ENCODE measurements at regions not wholly inside any gene's neighbourhood (a gene's known extent, or its start where the extent isn't known, plus 50 kb on each side); places are given as distances from the start of the nearest gene placed in this dataset.

DNA sequence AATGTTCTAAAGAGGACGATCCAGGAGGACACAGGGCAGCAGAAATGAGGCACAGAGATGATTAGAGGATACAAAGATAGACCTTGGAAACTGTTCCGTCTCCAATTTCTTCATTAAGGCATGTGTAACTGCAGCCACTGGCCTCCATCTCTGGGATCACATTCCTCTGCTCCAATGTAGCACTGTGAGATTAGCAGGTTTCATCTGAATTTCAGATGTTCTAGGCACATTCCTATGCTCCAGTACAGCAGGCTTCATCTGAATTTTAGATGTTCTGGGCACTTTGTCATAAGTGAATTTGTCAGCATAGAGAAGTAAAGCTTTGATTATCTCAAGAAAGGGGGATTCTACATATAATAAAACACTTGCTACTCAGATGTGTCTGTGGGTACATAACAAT is 671.4 kb downstream of the MTRR start:
- POLR2A ChIA-PET, result no interaction called here
- no peaks in the 10 kb centered on the region for H3K36me3 ChIP-seq (ENCODE audit: control insufficient read depth in 2 of 2, extremely low read depth in 1 of 2, insufficient read depth in 2 of 2, low read length in 2 of 2)
- no peak overlapping the region for H3K4me3 ChIP-seq (replicated peaks in 1 of 3; ENCODE audit: insufficient read depth in 1 of 3, low read depth in 1 of 3, low read length in 3 of 3)
- no peak for FAIRE-seq
- no peak overlapping the region for H3K9ac ChIP-seq (replicated peaks; ENCODE audit: extremely low read depth, insufficient read depth, low read length)
- no peak overlapping the region for H2AFZ ChIP-seq (ENCODE audit: low read depth, low read length)
- CTCF ChIA-PET, result no interaction called here
- no peak for DNase-seq (ENCODE audit: low read depth, low spot score)
- intact Hi-C loops (cut with micrococcal nuclease) (no loop called here), dilution Hi-C loops (cut with MboI; ENCODE audit: extremely low pct_ligation_motif_present, low sequenced_read_pairs) (no loop called here)
- no peaks in the 10 kb centered on the region for H3K9me1 ChIP-seq (replicated peaks; ENCODE audit: control insufficient read depth, extremely low read depth, insufficient read depth, low read length)
- H3K27me3 ChIP-seq (ENCODE audit: control insufficient read depth in 2 of 2, insufficient read depth in 2 of 2, low read length in 2 of 2), result no peaks in the 10 kb centered on the region
- H3K27ac ChIP-seq (ENCODE audit: insufficient read depth, low read depth, low read length), result no peak overlapping the region
- no peaks in the 10 kb centered on the region for H3K4me1 ChIP-seq (ENCODE audit: control insufficient read depth, extremely low read depth, insufficient read depth, low read length)
- no peaks in the 10 kb centered on the region for H4K20me1 ChIP-seq (replicated peaks; ENCODE audit: control insufficient read depth, extremely low read depth, insufficient read depth, low read length)
- H3K4me2 ChIP-seq (ENCODE audit: insufficient read depth, low read length), result no peak overlapping the region
- no TSS peak for BruUV-seq (replicated peaks)
- no peak for TF ChIP-seq CTCF (IDR thresholded peaks at IDR 0.05; ENCODE audit: extremely low read depth in 1 of 2, insufficient read depth in 1 of 2, low read depth in 1 of 2, low read length in 2 of 2)
- TF ChIP-seq EZH2 (IDR thresholded peaks at IDR 0.05; ENCODE audit: borderline replicate concordance, low read depth, low read length, severe bottlenecking), result no peak
- TF ChIP-seq MYC (IDR thresholded peaks at IDR 0.05; ENCODE audit: low read depth, low read length), result no peak
- no peak for TF ChIP-seq JUN (IDR thresholded peaks at IDR 0.05; ENCODE audit: borderline replicate concordance, insufficient read depth, insufficient read length, low read depth)
- H3K79me2 ChIP-seq (ENCODE audit: control insufficient read depth, insufficient read depth, low read length), result no peaks in the 10 kb centered on the region
- peaks cover 2% of the 10 kb centered on the region for H3K9me3 ChIP-seq (replicated peaks; ENCODE audit: control insufficient read depth, insufficient read depth, low read length)

DNA sequence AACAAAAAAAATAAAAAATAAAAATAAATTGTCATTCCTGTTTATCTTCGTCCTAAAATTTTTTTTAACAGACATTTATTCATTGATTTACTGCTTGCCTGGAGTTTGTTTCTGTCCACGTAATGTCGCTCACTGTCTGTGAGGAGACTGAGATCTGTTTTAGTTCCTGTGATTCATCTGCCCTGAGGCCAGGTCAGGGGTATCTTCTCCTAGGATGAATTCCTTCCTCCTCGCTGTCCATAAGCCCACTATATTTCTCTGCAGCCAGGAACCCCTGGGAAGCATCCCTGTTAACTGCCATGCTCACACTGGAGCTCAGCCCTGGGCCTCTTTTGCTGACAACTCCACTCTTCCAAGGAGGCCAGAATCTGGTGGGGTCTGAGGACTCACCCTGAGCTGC is 682.0 kb downstream of the MTRR start:
- no peaks in the 10 kb centered on the region for H4K20me1 ChIP-seq (replicated peaks; ENCODE audit: control insufficient read depth, extremely low read depth, insufficient read depth, low read length)
- H3K27me3 ChIP-seq (ENCODE audit: control insufficient read depth in 2 of 2, insufficient read depth in 2 of 2, low read length in 2 of 2), result no peaks in the 10 kb centered on the region
- dilution Hi-C loops (cut with MboI; ENCODE audit: extremely low pct_ligation_motif_present, low sequenced_read_pairs) (no loop called here), intact Hi-C loops (cut with micrococcal nuclease) (no loop called here)
- H3K4me1 ChIP-seq (ENCODE audit: control insufficient read depth, extremely low read depth, insufficient read depth, low read length), result no peaks in the 10 kb centered on the region
- ChIA-PET CTCF (no interaction called here), POLR2A (no interaction called here)
- no peaks in the 10 kb centered on the region for H3K36me3 ChIP-seq (ENCODE audit: control insufficient read depth in 2 of 2, extremely low read depth in 1 of 2, insufficient read depth in 2 of 2, low read length in 2 of 2)
- no peak overlapping the region for H3K4me3 ChIP-seq (replicated peaks in 1 of 3; ENCODE audit: insufficient read depth in 1 of 3, low read depth in 1 of 3, low read length in 3 of 3)
- FAIRE-seq, result no peak
- H3K4me2 ChIP-seq (ENCODE audit: insufficient read depth, low read length), result no peak overlapping the region
- H3K9ac ChIP-seq (replicated peaks; ENCODE audit: extremely low read depth, insufficient read depth, low read length), result no peak overlapping the region
- no peaks in the 10 kb centered on the region for H3K9me3 ChIP-seq (replicated peaks; ENCODE audit: control insufficient read depth, insufficient read depth, low read length)
- no TSS peak for BruUV-seq (replicated peaks)
- no peak overlapping the region for H3K27ac ChIP-seq (ENCODE audit: insufficient read depth, low read depth, low read length)
- DNase-seq (ENCODE audit: low read depth, low spot score), result no peak
- TF ChIP-seq POLR2A (IDR thresholded peaks at IDR 0.05; ENCODE audit: low read depth, low read length), result no peak
- no peak for TF ChIP-seq FOS (IDR thresholded peaks at IDR 0.05; ENCODE audit: borderline replicate concordance, insufficient read depth, low read length)
- TF ChIP-seq JUN (IDR thresholded peaks at IDR 0.05; ENCODE audit: borderline replicate concordance, insufficient read depth, insufficient read length, low read depth), result no peak
- no peak for TF ChIP-seq MAX (IDR thresholded peaks at IDR 0.05; ENCODE audit: insufficient read depth, insufficient read length)
- TF ChIP-seq CTCF (IDR thresholded peaks at IDR 0.05; ENCODE audit: extremely low read depth in 1 of 2, insufficient read depth in 1 of 2, low read depth in 1 of 2, low read length in 2 of 2), result no peak
- no peak for TF ChIP-seq GATA2 (IDR thresholded peaks at IDR 0.05; ENCODE audit: insufficient read depth, insufficient read length, low read depth, low read length)
- TF ChIP-seq MYC (IDR thresholded peaks at IDR 0.05; ENCODE audit: low read depth, low read length), result no peak
- no peak for TF ChIP-seq POLR2AphosphoS5 (IDR thresholded peaks at IDR 0.05; ENCODE audit: insufficient read depth, low read depth, low read length)
- no peak for TF ChIP-seq EZH2 (IDR thresholded peaks at IDR 0.05; ENCODE audit: borderline replicate concordance, low read depth, low read length, severe bottlenecking)
- H3K9me1 ChIP-seq (replicated peaks; ENCODE audit: control insufficient read depth, extremely low read depth, insufficient read depth, low read length), result no peaks in the 10 kb centered on the region
- no peak overlapping the region for H2AFZ ChIP-seq (ENCODE audit: low read depth, low read length)
- no peaks in the 10 kb centered on the region for H3K79me2 ChIP-seq (ENCODE audit: control insufficient read depth, insufficient read depth, low read length)

All from endothelial cell of umbilical vein (primary cell).